ENCODE measurements at regions not wholly inside any gene's neighbourhood (a gene's known extent, or its start where the extent isn't known, plus 50 kb on each side); places are given as distances from the start of the nearest gene placed in this dataset.

GRCh38 chr4:144360146-144360793, 219.8 kb upstream of the GYPA start (continued):
- TF ChIP-seq PRDM10 (IDR thresholded peaks at IDR 0.05; ENCODE audit: partially characterized antibody), result no peak

- Histone ChIP-seq H3K4me2 (ENCODE audit: insufficient read depth, low read length) (no peak overlapping the region), H3K9me3 (replicated peaks; ENCODE audit: control insufficient read depth, insufficient read depth, low read depth, low read length) (no peaks in the 10 kb centered on the region), H4K20me1 (replicated peaks; ENCODE audit: control insufficient read depth, insufficient read depth, low read length) (no peaks in the 10 kb centered on the region), H2AFZ (ENCODE audit: low read depth, low read length) (no peak overlapping the region), H3K9ac (ENCODE audit: insufficient read depth in 1 of 2, low read depth in 2 of 2, low read length in 2 of 2) (no peak overlapping the region), H3K9me1 (ENCODE audit: control insufficient read depth, insufficient read depth, low read length) (no peaks in the 10 kb centered on the region), H3K4me3 (no peak overlapping the region), H3K79me2 (ENCODE audit: control insufficient read depth, insufficient read depth, low read length) (no peaks in the 10 kb centered on the region), H3K4me1 (replicated peaks in 1 of 2; ENCODE audit: control insufficient read depth in 2 of 2, insufficient read depth in 2 of 2, low read length in 2 of 2) (no peaks in the 10 kb centered on the region), H3K27ac (ENCODE audit: extremely low read depth, low read depth, low read length) (no peak overlapping the region), H3K36me3 (ENCODE audit: control insufficient read depth, insufficient read depth, low read length) (no peaks in the 10 kb centered on the region), H3K27me3 (ENCODE audit: control insufficient read depth in 2 of 2, insufficient read depth in 2 of 2, low read length in 2 of 2) (no peaks in the 10 kb centered on the region)
- CTCF ChIA-PET (ENCODE audit: low intra/inter-chr PET ratio), result no interaction called here
- DNase-seq (ENCODE audit: extremely low read depth in 1 of 4, low spot score in 3 of 4) (no peak), ATAC-seq (no peak), FAIRE-seq (no peak)
- BruUV-seq (replicated peaks), result no TSS peak
- intact Hi-C loops (cut with micrococcal nuclease) (no loop called here), in situ Hi-C loops (cut with MboI) (no loop called here)
- POLR2A ChIA-PET, result no interaction called here
- TF ChIP-seq MYC (IDR thresholded peaks at IDR 0.05; ENCODE audit: low read depth, low read length), result no peak
- TF ChIP-seq MYC (CRISPR knock-in tag; IDR thresholded peaks at IDR 0.05; ENCODE audit: borderline replicate concordance, low read depth), result no peak
Measured at GRCh38 chr4:144362366-144362765, 221.8 kb upstream of the GYPA start.
